HK-2 (cell line): ENCODE measurements at regions not wholly inside any gene's neighbourhood (a gene's known extent, or its start where the extent isn't known, plus 50 kb on each side); places are given as distances from the start of the nearest gene placed in this dataset.

Experiments
- DNase-seq: peaks from one replicate; pipeline ENCODE4 v3.0.0-alpha.2; 2018; ENCODE audit not compliant: unreplicated experiment

DNA sequence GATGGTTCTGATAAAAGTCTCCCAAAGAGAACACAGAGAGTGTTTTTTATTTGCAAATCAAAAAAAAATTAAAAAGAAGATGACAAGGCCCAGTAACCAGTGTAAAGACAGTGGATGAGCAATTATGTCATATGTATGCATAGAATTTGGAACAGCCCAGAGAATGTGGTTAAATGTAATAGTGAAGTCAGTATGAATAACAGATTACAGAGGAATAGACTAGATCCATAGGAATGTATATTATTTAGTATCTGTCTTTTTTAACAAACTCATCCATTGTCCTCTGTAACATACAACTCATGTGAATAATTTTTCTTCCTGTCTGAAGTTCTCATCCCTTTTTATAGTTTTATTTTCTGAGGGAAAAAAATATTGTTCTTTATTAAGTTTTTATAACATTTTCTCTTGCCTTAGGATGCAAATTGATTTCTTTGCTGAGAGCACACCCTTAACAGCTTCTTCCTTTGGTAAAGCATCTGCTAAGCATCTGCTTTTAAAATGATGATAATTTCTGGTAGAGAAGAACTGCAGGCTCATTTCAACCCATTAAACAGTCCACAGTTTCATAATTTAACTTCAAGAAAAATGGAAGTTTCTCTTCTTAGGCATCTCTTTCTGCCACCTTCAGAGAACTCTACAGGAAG is 266.5 kb upstream of the MTNR1B start:
- no peak for DNase-seq

- DNase-seq: no peak
Measured at GRCh38 chr11:92703449-92703830, 266.0 kb upstream of the MTNR1B start.

- DNase-seq: no peak
Measured at GRCh38 chr11:92707173-92707619, 262.3 kb upstream of the MTNR1B start.

GRCh38 chr11:92707665-92708064 is 261.8 kb upstream of the MTNR1B start:
- no peak for DNase-seq

DNA sequence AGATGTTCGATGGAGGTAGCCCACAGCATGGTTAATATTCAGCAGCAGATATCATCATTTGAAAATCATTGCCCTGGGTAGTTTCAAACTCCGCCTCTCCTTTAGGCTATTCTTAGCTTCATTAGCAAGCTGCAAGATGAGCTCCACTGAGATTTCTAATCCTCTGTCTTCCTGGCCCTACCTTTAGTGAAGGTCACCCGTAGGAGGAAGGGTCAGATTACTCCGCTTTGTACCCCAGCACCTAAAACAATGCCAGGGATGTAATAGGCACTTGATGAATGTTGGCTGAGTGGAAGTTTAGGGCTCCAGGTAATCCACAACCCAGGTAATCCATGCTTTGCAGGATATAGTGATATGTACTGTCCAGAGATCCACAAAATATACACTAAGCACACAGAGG is 260.1 kb upstream of the MTNR1B start:
- no peak for DNase-seq

DNA sequence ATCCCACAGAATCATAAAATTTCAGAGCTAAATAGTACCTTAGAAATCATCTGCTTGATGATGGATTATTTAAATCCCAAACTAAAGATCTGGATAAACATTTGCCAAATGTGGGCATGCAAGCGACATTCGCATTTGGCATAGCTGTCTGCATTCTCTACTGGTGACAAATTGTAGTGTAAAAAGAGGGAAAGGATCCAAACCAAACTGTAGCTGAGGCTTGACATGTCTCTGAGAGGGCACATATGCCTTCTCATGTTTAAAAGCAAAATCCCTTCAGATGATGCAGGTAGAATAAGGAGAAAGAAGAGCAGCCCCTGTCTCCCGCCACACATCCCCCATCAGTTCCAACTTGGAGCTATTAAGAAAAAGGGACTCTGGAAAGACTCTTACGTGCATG is 257.5 kb upstream of the MTNR1B start:
- DNase-seq: no peak

DNA sequence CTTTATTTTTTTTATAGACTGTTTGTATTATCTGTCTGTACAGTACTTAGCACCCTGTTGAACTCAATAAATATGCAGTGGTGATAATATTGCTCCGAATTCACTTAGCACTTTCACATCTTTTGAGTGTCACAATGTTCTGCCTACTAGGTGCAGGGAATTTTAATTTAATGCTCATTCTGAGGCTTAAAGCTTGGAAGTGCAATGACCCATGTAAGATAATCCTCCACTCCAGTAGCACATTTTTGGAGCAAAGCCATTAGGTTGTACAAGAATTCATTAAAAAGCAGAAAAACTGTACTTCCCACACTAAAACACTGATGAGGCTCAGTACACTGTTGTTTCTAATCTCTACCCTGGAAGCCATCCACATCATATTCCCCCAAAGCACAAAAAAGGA is 255.3 kb upstream of the MTNR1B start:
- no peak for DNase-seq

DNA sequence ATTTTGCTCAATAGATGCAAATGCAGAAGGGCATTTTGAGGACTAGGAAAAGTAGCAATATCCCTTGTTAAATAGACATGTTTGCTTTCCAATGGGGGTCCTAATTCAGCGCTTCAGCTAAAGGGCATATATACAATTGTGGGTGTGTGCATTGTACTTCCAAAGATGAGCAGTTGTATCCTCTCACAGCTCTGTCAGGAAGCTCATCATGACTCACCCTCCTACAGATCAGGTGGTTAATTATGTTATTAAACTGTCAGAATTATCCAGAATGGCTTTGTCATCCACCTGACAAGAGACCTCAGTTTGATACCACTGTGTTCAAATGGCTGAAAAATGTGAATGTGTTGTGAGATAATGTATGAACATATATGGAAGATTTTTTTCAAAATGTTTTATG is 252.2 kb upstream of the MTNR1B start:
- no peak for DNase-seq

DNA sequence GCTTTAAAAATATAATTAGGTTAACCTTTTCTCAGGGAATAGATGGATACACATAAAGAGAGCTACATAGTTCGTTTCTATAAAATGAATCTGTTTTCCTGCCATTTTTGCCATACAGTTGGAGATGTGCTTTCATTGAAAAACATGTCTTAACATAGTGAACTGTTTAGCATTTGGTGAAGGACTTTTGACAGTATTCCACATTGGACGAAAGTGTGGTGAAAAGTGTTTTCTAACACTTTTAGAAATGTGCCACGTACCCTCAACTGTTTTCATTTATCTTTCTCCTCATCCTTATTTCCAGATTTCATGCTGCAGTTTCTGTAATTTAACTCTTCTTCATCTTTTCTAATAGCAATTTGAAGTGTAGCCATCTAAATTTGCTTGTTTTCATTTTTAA is 249.1 kb upstream of the MTNR1B start:
- DNase-seq: no peak

DNA sequence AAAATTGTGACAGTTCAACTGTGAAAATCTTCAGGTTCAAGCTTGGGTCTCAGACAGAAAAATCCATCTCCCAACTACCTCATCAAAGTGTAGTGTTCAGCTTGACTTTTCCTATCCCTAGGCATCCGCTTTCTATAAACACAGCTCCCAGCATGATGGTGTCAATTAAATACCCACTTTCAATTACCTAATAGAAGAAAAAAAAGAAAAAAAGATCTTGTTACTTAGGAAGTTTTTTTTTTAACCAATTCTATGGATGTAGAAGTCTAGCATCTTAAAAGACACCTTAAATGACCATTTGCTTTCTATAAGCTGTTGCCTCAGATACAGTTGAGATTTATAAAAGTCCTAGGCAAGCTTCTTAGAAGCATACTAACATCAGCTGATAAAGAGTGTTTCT is 244.1 kb upstream of the MTNR1B start:
- no peak for DNase-seq

GRCh38 chr11:92727123-92727522 is 242.3 kb upstream of the MTNR1B start:
- no peak for DNase-seq

DNA sequence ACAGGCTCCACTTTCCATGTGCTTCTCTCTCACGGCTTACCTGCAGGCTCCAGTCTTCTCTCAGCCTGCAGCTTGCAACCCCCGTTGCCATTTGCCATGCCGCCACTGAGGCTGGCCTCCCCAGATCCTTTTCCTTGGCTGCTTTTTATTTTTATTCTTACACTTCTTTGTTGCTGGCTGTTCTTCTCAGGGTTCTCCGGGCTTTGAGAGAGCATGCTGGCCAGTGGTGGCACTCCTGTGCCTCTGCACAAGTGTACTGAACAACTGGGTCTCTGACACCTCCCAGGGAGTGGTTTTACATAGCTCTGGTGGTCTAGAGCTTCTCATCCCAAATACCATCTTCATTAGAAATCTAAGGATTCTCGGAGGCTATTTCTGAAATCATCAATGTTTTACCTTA is 241.7 kb upstream of the MTNR1B start:
- no peak for DNase-seq

GRCh38 chr11:92728628-92729027 is 240.8 kb upstream of the MTNR1B start:
- no peak for DNase-seq

GRCh38 chr11:92735039-92735438 is 234.4 kb upstream of the MTNR1B start:
- no peak for DNase-seq

GRCh38 chr11:92738276-92738675 is 231.2 kb upstream of the MTNR1B start:
- DNase-seq: no peak

- no peak for DNase-seq
Measured at GRCh38 chr11:92739041-92739440, 230.4 kb upstream of the MTNR1B start.

DNA sequence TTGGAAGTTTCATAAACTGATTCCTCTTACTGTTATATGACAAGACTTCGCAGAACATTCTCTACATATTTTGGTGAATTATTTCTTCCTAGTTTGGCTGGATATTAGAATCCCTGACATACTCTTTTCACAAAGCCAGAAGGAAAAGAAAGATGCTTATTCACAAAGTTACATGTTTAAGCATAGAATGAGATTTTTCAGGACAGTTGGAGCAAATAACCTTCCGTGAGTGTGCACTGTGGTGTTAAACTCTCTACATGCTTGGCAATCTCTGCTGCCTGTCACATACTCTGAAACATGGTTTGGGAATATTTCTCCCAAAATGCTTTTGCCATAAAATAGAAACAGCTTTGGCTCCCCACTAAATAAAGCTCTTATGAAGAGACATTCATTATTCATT is 230.0 kb upstream of the MTNR1B start:
- no peak for DNase-seq

DNA sequence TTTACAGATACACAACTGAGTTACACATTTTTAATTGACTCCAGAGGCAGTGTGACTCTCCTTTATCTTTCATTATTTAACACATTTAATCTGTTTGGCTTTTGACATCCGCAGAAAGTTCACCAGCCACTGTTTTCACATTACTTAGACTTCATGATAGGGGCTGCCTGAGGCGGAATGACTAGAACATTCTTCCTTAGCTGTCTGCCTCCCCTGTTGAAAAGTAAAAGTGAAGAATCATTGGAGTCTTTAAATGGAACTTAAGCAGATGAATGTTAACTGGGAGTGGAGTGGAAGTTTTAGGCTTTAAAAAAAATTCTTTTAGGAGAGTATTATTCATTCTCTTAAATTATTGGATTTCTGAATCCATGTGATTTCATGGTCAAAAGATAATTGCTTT is 229.2 kb upstream of the MTNR1B start:
- DNase-seq: no peak

DNA sequence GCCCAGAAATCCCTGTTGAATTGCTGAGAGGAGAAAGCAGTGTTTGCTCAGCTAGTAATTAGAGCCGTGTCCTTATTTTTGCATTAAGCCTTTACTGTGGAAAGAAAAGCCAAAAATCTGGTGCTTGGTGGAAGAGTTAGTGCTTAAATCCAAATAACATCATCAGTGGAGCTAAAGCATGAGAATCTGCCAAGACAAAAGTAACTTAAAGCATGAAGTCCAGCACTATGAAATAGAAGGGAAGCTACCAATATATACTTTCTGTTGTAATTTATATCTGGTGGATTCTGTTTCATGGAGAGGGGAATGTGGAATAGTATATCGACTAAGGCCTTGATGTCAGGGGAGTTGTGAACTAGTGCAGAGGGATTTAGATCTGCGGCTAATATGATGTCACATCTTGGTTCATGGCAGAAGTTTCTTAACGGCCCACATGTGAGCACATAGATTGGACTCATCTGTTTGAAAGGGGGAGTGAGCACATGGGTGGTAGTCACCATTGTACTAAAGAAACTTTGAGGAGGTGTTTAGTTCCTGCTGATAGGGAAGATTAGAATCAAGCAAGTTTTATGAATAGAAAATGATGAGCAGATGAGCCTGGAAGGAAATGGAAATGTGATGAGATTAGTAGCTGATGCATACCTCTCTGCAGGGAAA is 224.4 kb upstream of the MTNR1B start:
- DNase-seq: no peak

DNA sequence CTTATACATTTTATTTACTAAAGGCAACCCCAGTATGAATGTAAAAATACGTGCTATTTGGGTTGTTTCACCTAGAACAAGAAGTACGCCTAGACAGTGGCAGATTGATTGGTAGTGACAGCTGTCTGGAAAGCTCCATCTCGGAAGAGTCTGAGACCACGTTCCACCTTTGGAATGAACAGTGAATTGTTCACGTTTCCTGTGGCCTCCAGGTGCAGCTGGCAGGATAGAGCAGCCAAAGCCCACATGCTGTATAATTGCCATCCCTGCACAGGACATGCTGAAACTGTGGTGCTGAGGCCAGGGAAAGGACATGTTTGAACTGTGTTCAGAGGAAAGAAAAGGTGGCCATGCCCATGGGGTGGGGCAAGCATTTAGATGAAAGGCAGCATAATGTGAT is 218.7 kb upstream of the MTNR1B start:
- DNase-seq: no peak

DNA sequence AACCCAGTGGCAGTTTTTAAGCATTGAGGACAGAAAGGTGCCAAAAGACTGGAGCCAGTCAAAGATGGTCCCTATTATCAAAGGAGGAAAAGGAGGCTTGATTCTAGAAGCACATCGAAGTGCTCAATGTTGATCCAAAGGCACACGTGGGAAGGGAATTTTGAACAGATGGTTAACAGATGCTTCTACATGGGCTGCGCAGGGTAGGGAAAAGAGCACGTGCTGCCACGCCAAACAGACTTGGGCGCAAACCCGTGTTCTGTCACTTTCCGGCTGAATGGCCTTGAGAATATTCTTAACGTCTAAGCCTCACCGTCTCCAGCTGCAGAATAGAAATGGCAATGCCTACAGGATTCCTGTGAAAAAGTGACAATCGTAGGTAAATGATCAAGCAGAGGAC is 217.9 kb upstream of the MTNR1B start:
- no peak for DNase-seq

DNA sequence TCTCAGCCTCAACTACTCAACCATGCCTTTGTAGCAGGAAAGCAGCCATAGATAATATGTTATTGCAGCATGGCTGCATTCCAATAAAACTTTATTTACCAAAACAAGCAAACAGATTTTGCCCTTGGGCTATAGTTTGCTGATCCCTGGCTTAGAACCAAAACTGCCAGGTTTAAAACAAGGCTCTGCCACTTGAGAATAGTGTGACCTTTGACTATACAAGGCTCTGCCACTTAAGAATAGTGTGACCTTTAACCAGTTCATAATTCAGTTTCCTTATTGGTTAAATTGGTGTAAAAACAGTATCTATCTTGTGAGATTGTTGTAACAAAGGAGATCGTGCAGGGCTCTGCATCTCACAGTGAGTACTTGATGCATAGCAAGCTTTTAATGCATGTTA is 217.3 kb upstream of the MTNR1B start:
- DNase-seq: no peak

DNA sequence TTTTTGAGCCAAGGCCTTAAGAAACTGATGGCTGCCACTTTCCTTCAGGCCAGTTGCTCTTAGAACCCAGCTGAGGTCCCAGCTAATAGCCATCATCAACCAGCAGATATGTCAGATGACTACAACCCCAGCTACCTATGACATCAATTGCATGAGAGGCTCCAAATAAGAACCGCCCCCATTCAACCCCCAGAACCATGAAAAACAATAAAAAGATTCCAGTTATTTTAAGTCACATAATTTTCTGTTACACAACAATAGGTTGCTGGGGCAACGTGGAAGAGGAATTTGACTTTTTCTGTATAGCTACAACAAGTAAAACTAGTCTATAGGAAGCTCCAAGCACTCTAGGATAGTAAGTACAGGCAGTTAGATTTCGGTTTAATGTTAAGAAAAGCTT is 216.3 kb upstream of the MTNR1B start:
- DNase-seq: no peak

- DNase-seq: no peak
Measured at GRCh38 chr11:92758241-92758780, 211.1 kb upstream of the MTNR1B start.
